ENCODE measurements at regions not wholly inside any gene's neighbourhood (a gene's known extent, or its start where the extent isn't known, plus 50 kb on each side); places are given as distances from the start of the nearest gene placed in this dataset.

DNA sequence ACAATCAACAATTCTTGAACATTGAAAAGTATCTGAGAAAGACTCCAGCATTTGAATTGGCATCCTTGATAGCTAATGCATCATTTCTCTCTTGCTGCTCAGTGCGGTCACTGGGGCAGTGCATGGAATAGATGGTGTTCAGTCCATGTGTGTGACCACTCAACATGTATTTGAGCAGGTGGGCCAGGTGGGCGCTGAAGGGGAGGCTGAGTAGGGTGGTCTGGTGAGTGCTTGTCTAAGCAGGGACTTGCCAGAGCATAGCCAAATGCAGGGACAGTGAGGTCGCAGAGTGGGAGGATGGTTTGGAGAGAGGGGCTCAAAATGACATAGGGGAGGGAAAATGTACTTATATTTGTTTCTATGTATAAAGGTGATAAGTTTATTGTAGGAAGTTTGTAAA is 409.0 kb downstream of the TMEM121 start:
- peak in 1 of 6 donors; percentile 2 for DNase-seq
- Histone ChIP-seq H3K36me3 (no peaks in the 10 kb centered on the region), H3K4me3 (no peak overlapping the region), H3K27me3 (no peaks in the 10 kb centered on the region), H3K4me1 (no peaks in the 10 kb centered on the region), H3K27ac (no peak overlapping the region), H3K9me3 (no peaks in the 10 kb centered on the region)
- no peak for ATAC-seq
- TF ChIP-seq, protein P1, sequence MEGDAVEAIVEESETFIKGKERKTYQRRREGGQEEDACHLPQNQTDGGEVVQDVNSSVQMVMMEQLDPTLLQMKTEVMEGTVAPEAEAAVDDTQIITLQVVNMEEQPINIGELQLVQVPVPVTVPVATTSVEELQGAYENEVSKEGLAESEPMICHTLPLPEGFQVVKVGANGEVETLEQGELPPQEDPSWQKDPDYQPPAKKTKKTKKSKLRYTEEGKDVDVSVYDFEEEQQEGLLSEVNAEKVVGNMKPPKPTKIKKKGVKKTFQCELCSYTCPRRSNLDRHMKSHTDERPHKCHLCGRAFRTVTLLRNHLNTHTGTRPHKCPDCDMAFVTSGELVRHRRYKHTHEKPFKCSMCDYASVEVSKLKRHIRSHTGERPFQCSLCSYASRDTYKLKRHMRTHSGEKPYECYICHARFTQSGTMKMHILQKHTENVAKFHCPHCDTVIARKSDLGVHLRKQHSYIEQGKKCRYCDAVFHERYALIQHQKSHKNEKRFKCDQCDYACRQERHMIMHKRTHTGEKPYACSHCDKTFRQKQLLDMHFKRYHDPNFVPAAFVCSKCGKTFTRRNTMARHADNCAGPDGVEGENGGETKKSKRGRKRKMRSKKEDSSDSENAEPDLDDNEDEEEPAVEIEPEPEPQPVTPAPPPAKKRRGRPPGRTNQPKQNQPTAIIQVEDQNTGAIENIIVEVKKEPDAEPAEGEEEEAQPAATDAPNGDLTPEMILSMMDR (IDR thresholded peaks at IDR 0.05), result no peak
- 56 to 72% methylated on average over 3 of the region's 3 CpGs for WGBS, 2 donors
- FAIRE-seq, result no peak
- intact Hi-C loops (cut with DNase I), result no loop called here

DNA sequence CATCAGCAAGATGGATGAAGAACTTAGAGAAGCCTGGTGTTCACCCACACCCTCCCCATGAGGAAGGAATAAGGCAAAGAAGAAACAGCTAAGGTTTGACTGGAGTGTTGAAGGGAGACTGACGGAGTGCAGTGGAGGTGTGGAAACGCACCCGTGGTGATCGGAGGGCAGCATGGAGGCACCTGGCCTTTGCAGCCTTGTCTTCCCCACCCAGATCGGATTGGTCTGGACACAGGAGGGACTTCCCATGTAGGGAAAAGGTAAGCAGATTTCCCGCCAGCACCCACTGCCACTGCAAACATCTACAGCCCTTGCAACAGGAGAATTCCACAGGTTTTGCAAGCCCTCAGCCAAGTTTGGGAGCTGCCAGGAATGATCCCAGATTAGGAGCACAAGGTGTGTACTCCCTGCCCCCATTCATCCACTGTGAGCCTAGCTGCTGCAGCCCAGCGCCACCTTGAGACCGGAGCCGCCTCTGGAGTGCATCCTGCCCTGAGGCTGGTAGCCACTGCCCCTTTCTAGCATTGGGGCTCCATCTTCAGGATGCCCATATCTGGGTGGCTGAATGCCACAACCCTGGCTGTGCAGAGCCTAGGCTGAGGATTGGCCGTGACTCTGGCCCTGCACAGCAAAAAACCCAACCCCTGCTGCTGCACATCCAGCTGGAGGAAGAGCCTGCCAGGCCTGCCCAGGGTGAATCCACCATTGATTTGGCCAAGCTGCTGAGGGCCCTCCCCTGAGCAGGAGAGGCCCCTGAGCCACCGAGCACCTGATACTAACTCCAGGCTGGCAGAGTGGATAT is 411.1 kb downstream of the TMEM121 start:
- H3K4me3 ChIP-seq, result no peak overlapping the region
- DNase-seq (no peak), ATAC-seq (no peak), FAIRE-seq (no peak)
- intact Hi-C loops (cut with DNase I), result no loop called here
- no peaks in the 10 kb centered on the region for H3K27me3 ChIP-seq
- H3K27ac ChIP-seq, result no peak overlapping the region
- 66 to 76% methylated on average over 11 of the region's 11 CpGs for WGBS, 2 donors
- H3K36me3 ChIP-seq, result no peaks in the 10 kb centered on the region
- no peaks in the 10 kb centered on the region for H3K9me3 ChIP-seq
- H3K4me1 ChIP-seq, result no peaks in the 10 kb centered on the region
- TF ChIP-seq, protein P1 (IDR thresholded peaks at IDR 0.05), result no peak

DNA sequence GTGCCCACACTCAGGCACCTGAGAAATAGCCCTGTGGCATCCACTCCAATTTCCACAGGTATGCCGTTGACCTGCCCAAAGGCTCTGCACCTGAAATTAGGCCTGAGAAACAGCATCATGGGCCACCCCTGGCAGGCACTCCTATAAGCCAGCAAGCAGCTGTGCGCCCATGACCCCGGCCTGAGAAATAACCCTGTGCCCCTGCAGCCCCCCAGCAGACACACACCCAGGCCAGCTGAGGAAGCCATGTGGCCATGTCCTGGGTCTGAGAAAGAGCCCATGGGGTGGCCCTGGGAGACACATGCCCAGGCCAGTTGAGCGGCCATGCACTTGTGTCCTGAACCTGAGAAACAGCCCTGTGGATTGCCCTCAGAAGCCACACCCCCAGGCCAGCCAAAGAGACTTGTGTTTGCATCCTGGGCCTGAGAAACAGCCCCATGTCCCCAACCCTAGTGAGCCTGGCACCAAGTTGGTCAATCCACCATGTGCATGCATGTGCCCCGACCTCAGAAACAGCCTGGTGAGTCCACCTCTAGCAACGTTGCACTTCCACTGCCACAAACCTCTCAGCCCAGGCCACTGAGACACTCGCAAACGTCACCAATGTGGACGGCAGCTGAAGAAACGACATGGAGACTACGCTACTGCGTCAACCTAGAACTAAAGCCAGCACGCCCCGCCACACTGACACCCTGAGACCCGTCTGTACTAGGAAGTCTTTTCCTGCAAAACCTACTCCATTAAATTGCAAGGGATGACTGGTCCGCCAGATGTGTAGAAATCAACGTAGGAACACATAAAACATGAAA is 411.9 kb downstream of the TMEM121 start:
- WGBS, 2 donors, result 71 to 81% methylated on average over 17 of the region's 17 CpGs
- no peak overlapping the region for H3K4me3 ChIP-seq
- DNase-seq (no peak), ATAC-seq (no peak), FAIRE-seq (no peak)
- intact Hi-C loops (cut with DNase I), result no loop called here
- H3K4me1 ChIP-seq, result no peaks in the 10 kb centered on the region
- no peaks in the 10 kb centered on the region for H3K9me3 ChIP-seq
- H3K27ac ChIP-seq, result no peak overlapping the region
- H3K27me3 ChIP-seq, result no peaks in the 10 kb centered on the region
- TF ChIP-seq, protein P1 (IDR thresholded peaks at IDR 0.05), result no peak
- no peaks in the 10 kb centered on the region for H3K36me3 ChIP-seq

DNA sequence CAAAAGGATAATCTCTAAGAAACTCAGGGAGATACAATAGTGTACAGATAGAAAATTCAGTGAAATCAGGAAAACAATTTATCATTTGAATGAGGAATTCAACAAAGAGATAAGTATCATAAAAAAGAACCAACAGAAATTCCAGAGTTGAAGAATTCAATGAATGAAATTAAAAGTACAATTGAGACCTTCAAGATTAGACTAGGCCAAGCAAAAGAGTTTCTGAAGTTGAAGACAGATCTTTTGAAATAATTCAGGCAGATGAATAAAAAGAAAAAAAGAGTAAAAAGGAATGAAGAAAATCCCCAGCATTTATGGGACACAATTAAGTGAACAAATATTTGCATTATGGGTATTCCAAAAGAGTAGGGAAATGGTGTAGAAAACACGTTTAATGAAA is 412.6 kb downstream of the TMEM121 start:
- 23 to 30% methylated on average over 1 of the region's 1 CpG for WGBS, 2 donors

More for the DNA sequence above, 412.6 kb downstream of the TMEM121 start:
- intact Hi-C loops (cut with DNase I), result no loop called here
- no peak for ATAC-seq
- H3K4me1 ChIP-seq, result no peaks in the 10 kb centered on the region
- DNase-seq, result no peak
- TF ChIP-seq, protein P1 (IDR thresholded peaks at IDR 0.05), result no peak
- no peaks in the 10 kb centered on the region for H3K27me3 ChIP-seq
- no peak overlapping the region for H3K4me3 ChIP-seq
- H3K27ac ChIP-seq, result no peak overlapping the region
- H3K36me3 ChIP-seq, result no peaks in the 10 kb centered on the region
- no peaks in the 10 kb centered on the region for H3K9me3 ChIP-seq
- FAIRE-seq, result no peak
